Motor neuron (in vitro differentiated cells): ENCODE measurements at regions not wholly inside any gene's neighbourhood (a gene's known extent, or its start where the extent isn't known, plus 50 kb on each side); places are given as distances from the start of the nearest gene placed in this dataset.

Source experiments
- ATAC-seq, 8 experiments: fragments of 200-7000 bp; cut with Tn5 transposase; replicated peaks in 6 of 8; 2 replicates each; pipeline ENCODE4 v1.8.0; 2021; ENCODE audit warnings: mild to moderate bottlenecking in 8 of 8, moderate library complexity in 8 of 8
- H3K27ac ChIP-seq, 2 donors: fragments of 250-450 bp; sonication (Bioruptor Pico); 2 replicates each; pipeline ENCODE4 v1.9.0; 2021; ENCODE audit warnings: antibody characterized with exemption in 2 of 2, mild to moderate bottlenecking in 2 of 2, moderate library complexity in 1 of 2
- H3K4me1 ChIP-seq, 2 donors: fragments of 250-450 bp; sonication (Bioruptor Pico); replicated peaks in 1 of 2; 2 replicates each; pipeline ENCODE4 v1.6.1; 2021; ENCODE audit warnings: antibody characterized with exemption in 2 of 2, mild to moderate bottlenecking in 2 of 2, moderate library complexity in 1 of 2
- H3K4me3 ChIP-seq, 5 donors: fragments of 250-450 bp; sonication (Bioruptor Pico); 2 replicates each; pipeline ENCODE4 v1.9.0; 2021; ENCODE audit warnings: antibody characterized with exemption in 5 of 5, mild to moderate bottlenecking in 5 of 5, moderate library complexity in 4 of 5
- WGBS, 10 experiments: fragments of 450-650 bp; shearing (Covaris generic); methylation state at CpG; one replicate each; pipeline ENCODE4 v1.0.0; 2022; 5-methylcytosine and 5-hydroxymethylcytosine counted together
- in situ Hi-C, 9 experiments: fragments of 400-800 bp; cut with MboI; loops; one replicate each; pipeline ENCODE4 v1.15.0; 2021; ENCODE audit warnings: low sequenced_read_pairs in 9 of 9, low pct_unique_long_range_greater_than_20kb in 2 of 9; ENCODE audit not compliant: unreplicated experiment in 9 of 9

- 0 to 13% (median 0%) methylated on average over 1 to 4 of the region's 5 CpGs; no CpG with 5 or more reads in 3 of the 10 experiments for WGBS, 10 experiments
- peak in 7 of 8 experiments; percentile 29 to 100 (median 99) for ATAC-seq
- H3K4me3 ChIP-seq, result peak overlapping the region; percentile 7 to 15 (median 10)
- peak overlapping the region; percentile 61 to 79 for H3K27ac ChIP-seq
- peaks cover 28 to 43% of the 10 kb centered on the region in 2 donors for H3K4me1 ChIP-seq
- in situ Hi-C loops, result no loop called here
Observed at GRCh38 chr17:71828182-71828596, 292.6 kb upstream of the SOX9 start.

GRCh38 chr17:71830866-71831265, 290.0 kb upstream of the SOX9 start:
- H3K4me3 ChIP-seq, result no peak overlapping the region
- WGBS, 10 experiments, result 10 to 83% (median 55%) methylated on average over 2 to 4 of the region's 7 CpGs; no CpG with 5 or more reads in 3 of the 10 experiments
- no peak overlapping the region for H3K27ac ChIP-seq
- peak in 5 of 8 experiments; percentile 23 to 43 (median 39) for ATAC-seq
- in situ Hi-C loops, result no loop called here
- H3K4me1 ChIP-seq, result peaks cover 19 to 30% of the 10 kb centered on the region in 2 donors

- no peak for ATAC-seq
- Histone ChIP-seq H3K4me3 (no peak overlapping the region), H3K27ac (no peak overlapping the region), H3K4me1 (peaks cover 13 to 14% of the 10 kb centered on the region in 2 donors)
- in situ Hi-C loops, result no loop called here
- 70 to 100% (median 98%) methylated on average over 1 to 3 of the region's 3 CpGs; no CpG with 5 or more reads in 2 of the 10 experiments for WGBS, 10 experiments
Observed at GRCh38 chr17:71842986-71843385, 277.8 kb upstream of the SOX9 start.

GRCh38 chr17:71845337-71845736, 275.5 kb upstream of the SOX9 start:
- in situ Hi-C loops, result no loop called here

GRCh38 chr17:71846561-71847110, 274.2 kb upstream of the SOX9 start:
- no peak overlapping the region for H3K27ac ChIP-seq
- no peak overlapping the region for H3K4me3 ChIP-seq
- in situ Hi-C loops, result no loop called here
- ATAC-seq, result peak in 5 of 8 experiments; percentile 44 to 56 (median 48)
- WGBS, 10 experiments, result 75 to 95% (median 85%) methylated on average over 1 to 8 of the region's 8 CpGs; no CpG with 5 or more reads in 2 of the 10 experiments
- peaks cover 13 to 14% of the 10 kb centered on the region in 2 donors for H3K4me1 ChIP-seq

More at GRCh38 chr17:71845337-71845736, 275.5 kb upstream of the SOX9 start:
- 67 to 100% (median 80%) methylated on average over 1 to 2 of the region's 2 CpGs; no CpG with 5 or more reads in 2 of the 10 experiments for WGBS, 10 experiments
- H3K4me1 ChIP-seq, result peaks cover 13 to 14% of the 10 kb centered on the region in 2 donors
- peak in 5 of 8 experiments; percentile 25 to 80 (median 50) for ATAC-seq
- H3K27ac ChIP-seq, result peak overlapping the region in 1 of 2 donors; percentile 56
- H3K4me3 ChIP-seq, result no peak overlapping the region

- WGBS, 10 experiments, result 42 to 89% (median 67%) methylated on average over 1 of the region's 1 CpG; no CpG with 5 or more reads in 3 of the 10 experiments
- no peak overlapping the region for H3K27ac ChIP-seq
- in situ Hi-C loops, result no loop called here
- H3K4me3 ChIP-seq, result no peak overlapping the region
- peaks cover 10 to 14% of the 10 kb centered on the region in 2 donors for H3K4me1 ChIP-seq
- no peak for ATAC-seq
Observed at GRCh38 chr17:71849783-71850768, 270.7 kb upstream of the SOX9 start.

- in situ Hi-C loops, result no loop called here
- Histone ChIP-seq H3K4me1 (peaks cover 5 to 6% of the 10 kb centered on the region in 2 donors), H3K27ac (no peak overlapping the region), H3K4me3 (no peak overlapping the region)
- ATAC-seq, result no peak
- whole genome bisulfite sequencing, 10 experiments, result 38 to 100% (median 92%) methylated on average over 1 to 2 of the region's 2 CpGs; no CpG with 5 or more reads in 1 of the 10 experiments
Observed at GRCh38 chr17:71850812-71851211, 270.0 kb upstream of the SOX9 start.

- ATAC-seq, result no peak
- Histone ChIP-seq H3K27ac (no peak overlapping the region), H3K4me1 (peaks cover 0 to 3% of the 10 kb centered on the region in 2 donors), H3K4me3 (no peak overlapping the region)
- WGBS, 10 experiments, result 14 to 100% (median 72%) methylated on average over 1 to 4 of the region's 4 CpGs; no CpG with 5 or more reads in 2 of the 10 experiments
- in situ Hi-C loops, result no loop called here
Observed at GRCh38 chr17:71855010-71855409, 265.8 kb upstream of the SOX9 start.

GRCh38 chr17:71864755-71865154, 256.1 kb upstream of the SOX9 start:
- no peak overlapping the region for H3K27ac ChIP-seq
- 0 to 65% (median 19%) methylated on average over 1 to 2 of the region's 2 CpGs; no CpG with 5 or more reads in 1 of the 10 experiments for WGBS, 10 experiments
- H3K4me3 ChIP-seq, result no peak overlapping the region
- in situ Hi-C loops, result no loop called here
- peaks cover 13 to 14% of the 10 kb centered on the region in 2 donors for H3K4me1 ChIP-seq
- ATAC-seq, result peak in 4 of 8 experiments; percentile 12 to 75 (median 54)

- Histone ChIP-seq H3K4me3 (no peak overlapping the region), H3K4me1 (peaks cover 22 to 27% of the 10 kb centered on the region in 2 donors), H3K27ac (no peak overlapping the region)
- in situ Hi-C loops, result no loop called here
- no peak for ATAC-seq
- WGBS, 10 experiments, result 53 to 100% (median 93%) methylated on average over 1 to 7 of the region's 7 CpGs; no CpG with 5 or more reads in 4 of the 10 experiments
Observed at GRCh38 chr17:71866095-71866494, 254.7 kb upstream of the SOX9 start.

- Histone ChIP-seq H3K27ac (no peak overlapping the region), H3K4me1 (peaks cover 27 to 34% of the 10 kb centered on the region in 2 donors), H3K4me3 (no peak overlapping the region)
- 17 to 100% (median 83%) methylated on average over 1 to 4 of the region's 4 CpGs for WGBS, 10 experiments
- in situ Hi-C loops, result no loop called here
- ATAC-seq, result no peak
Observed at GRCh38 chr17:71869293-71869692, 251.5 kb upstream of the SOX9 start.

GRCh38 chr17:71869841-71870545, 250.8 kb upstream of the SOX9 start:
- Histone ChIP-seq H3K4me1 (peaks cover 24 to 27% of the 10 kb centered on the region in 2 donors), H3K4me3 (no peak overlapping the region), H3K27ac (no peak overlapping the region)
- no peak for ATAC-seq
- 47 to 71% (median 63%) methylated on average over 2 to 6 of the region's 6 CpGs for WGBS, 10 experiments
- in situ Hi-C loops, result no loop called here
